CD1c-positive myeloid dendritic cell (primary cell): ENCODE measurements at regions not wholly inside any gene's neighbourhood (a gene's known extent, or its start where the extent isn't known, plus 50 kb on each side); places are given as distances from the start of the nearest gene placed in this dataset.
A peak's percentile ranks its signal among the peaks of the same experiment; 100 is the strongest.
"Not testable (repeated sequence)": the region's sequence is repeated elsewhere in the genome, so short reads cannot be mapped to it uniquely, and the experiment has no call there.

ENCODE experiments used
- DNase-seq: peaks from one replicate; pipeline ENCODE4 v3.0.0-alpha.2; 2016; ENCODE audit errors: extremely low spot score

GRCh38 chr11:134598368-134598767, 186.3 kb upstream of the B3GAT1 start:
- DNase-seq = no peak

GRCh38 chr11:134597452-134597851, 185.4 kb upstream of the B3GAT1 start:
- no peak for DNase-seq

- DNase-seq = no peak
These were observed 184.4 kb upstream of the B3GAT1 start for GRCh38 chr11:134596404-134596803.

GRCh38 chr11:134592391-134592990, 180.4 kb upstream of the B3GAT1 start:
- peak; percentile 15 for DNase-seq

- DNase-seq = no peak
These were observed 179.3 kb upstream of the B3GAT1 start for GRCh38 chr11:134591338-134591737.

- DNase-seq = no peak
These were observed 177.1 kb upstream of the B3GAT1 start for GRCh38 chr11:134589129-134589528.

- not testable (repeated sequence) for DNase-seq
These were observed 176.5 kb upstream of the B3GAT1 start for GRCh38 chr11:134588460-134589110.

GRCh38 chr11:134587345-134587744, 175.3 kb upstream of the B3GAT1 start:
- no peak for DNase-seq

- no peak for DNase-seq
These were observed 174.7 kb upstream of the B3GAT1 start for GRCh38 chr11:134586726-134587125.

GRCh38 chr11:134585666-134586610, 173.9 kb upstream of the B3GAT1 start:
- DNase-seq = no peak

GRCh38 chr11:134584706-134585445, 172.8 kb upstream of the B3GAT1 start:
- peak; percentile 51 for DNase-seq

- DNase-seq = no peak
These were observed 172.0 kb upstream of the B3GAT1 start for GRCh38 chr11:134584001-134584561.

GRCh38 chr11:134583397-134583990, 171.5 kb upstream of the B3GAT1 start:
- DNase-seq = peak; percentile 51

- DNase-seq = no peak
These were observed 170.7 kb upstream of the B3GAT1 start for GRCh38 chr11:134582770-134583095.

GRCh38 chr11:134581966-134582769, 170.1 kb upstream of the B3GAT1 start:
- no peak for DNase-seq

- DNase-seq = no peak
These were observed 169.1 kb upstream of the B3GAT1 start for GRCh38 chr11:134581121-134581626.

GRCh38 chr11:134580610-134580975, 168.6 kb upstream of the B3GAT1 start:
- DNase-seq = no peak

- no peak for DNase-seq
These were observed 167.9 kb upstream of the B3GAT1 start for GRCh38 chr11:134579724-134580609.
